ENCODE measurements at regions not wholly inside any gene's neighbourhood (a gene's known extent, or its start where the extent isn't known, plus 50 kb on each side); places are given as distances from the start of the nearest gene placed in this dataset.

DNA sequence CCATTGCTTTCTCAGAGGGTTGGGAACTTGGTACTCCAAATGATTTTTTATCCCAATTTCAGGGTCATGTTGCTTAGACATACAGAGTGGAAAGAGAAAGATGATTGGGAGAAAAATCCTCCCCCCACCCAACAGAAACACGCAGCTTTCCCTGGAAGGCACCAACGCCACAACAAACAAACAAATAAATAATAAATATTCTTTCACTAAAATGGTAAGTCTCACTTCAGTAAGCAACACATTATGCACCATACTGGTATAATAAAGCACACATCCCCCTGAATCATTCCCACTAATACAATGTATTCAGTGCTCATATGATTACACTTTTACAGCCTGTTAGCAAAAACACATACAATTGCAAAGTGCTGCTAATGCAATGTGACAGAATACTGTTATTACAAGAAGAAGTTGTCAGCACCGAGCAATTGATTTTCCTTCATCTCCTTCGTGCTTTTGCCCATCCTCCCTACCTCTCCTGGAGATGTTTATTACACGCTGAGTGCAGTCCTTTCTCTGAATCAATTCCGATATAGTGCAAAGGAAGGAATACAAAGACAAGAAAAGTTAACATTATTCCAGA lies 359.9 kb downstream of the TXNL1 start:
- no peaks in the 10 kb centered on the region for H3K9me3 ChIP-seq (ENCODE audit: control insufficient read depth, insufficient read depth, low read length)
- no peaks in the 10 kb centered on the region for H3K36me3 ChIP-seq (ENCODE audit: control insufficient read depth, insufficient read depth, low read length)
- H3K4me1 ChIP-seq (ENCODE audit: control insufficient read depth, insufficient read depth, low read length), result peaks cover 10% of the 10 kb centered on the region

DNA sequence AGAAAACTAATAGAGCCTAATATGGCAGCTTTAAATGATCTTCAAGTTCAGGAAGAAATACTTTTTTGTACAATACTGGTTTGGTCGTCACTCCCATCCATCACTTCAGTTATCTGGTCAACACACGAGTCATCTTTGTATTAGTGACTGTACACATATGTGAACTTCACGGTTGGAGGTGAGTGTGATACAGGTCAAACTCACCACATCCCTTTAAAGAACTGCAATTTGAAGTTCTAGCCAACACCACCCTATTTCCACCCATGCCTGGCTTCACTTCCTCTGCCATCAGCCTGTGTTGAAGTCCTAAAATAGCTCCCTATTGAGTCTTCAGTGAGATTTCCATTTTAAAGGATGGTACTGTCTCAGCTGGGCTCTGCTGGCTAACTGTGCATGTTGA lies 361.9 kb downstream of the TXNL1 start:
- Histone ChIP-seq H3K4me3 (ENCODE audit: low read depth, low read length) (no peak overlapping the region), H3K27ac (ENCODE audit: low read depth, low read length) (no peak overlapping the region), H3K27me3 (ENCODE audit: control insufficient read depth, insufficient read depth, low read length) (no peaks in the 10 kb centered on the region)

More for the DNA sequence above, 359.9 kb downstream of the TXNL1 start:
- Histone ChIP-seq H3K9ac (ENCODE audit: low read depth, low read length) (no peak overlapping the region), H3K27ac (ENCODE audit: low read depth, low read length) (no peak overlapping the region), H3K4me3 (ENCODE audit: low read depth, low read length) (no peak overlapping the region), H3K27me3 (ENCODE audit: control insufficient read depth, insufficient read depth, low read length) (no peaks in the 10 kb centered on the region)

DNA sequence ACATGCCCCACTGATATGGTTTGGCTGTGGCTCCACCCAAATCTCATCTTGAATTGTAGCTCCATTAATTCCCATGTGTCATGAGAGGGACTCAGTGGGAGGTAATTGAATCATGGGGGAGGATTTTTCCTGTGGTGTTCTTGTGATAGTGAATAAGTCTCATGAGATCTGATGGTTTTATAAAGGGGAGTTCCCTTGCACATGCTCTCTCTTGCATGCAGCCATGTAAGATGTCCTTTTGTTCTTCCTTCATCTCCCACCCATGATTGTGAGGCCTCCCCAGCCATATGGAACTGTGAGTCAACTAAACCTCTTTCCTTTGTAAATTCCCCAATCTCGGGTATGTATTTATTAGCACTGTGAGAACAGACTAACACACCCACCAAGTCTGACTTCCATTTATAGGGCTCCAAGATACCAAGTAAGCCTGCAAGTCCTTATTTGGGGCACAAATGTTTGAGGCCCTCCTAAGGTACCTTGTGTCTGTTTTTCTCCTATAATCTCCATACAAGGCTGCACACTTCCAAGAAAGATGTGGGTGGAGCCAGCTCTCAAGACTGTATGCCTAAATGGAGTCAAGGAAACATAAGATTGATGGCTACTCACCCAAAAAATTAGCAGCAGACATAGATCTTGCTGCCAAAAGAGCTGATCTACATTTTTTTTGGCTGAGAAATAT lies 364.7 kb downstream of the TXNL1 start:
- H3K4me1 ChIP-seq (ENCODE audit: control insufficient read depth, insufficient read depth, low read length), result peaks cover 9% of the 10 kb centered on the region
- no peak overlapping the region for H3K4me3 ChIP-seq (ENCODE audit: low read depth, low read length)
- H3K27me3 ChIP-seq (ENCODE audit: control insufficient read depth, insufficient read depth, low read length), result no peaks in the 10 kb centered on the region
- no peaks in the 10 kb centered on the region for H3K9me3 ChIP-seq (ENCODE audit: control insufficient read depth, insufficient read depth, low read length)
- H3K27ac ChIP-seq (ENCODE audit: low read depth, low read length), result no peak overlapping the region
- no peaks in the 10 kb centered on the region for H3K36me3 ChIP-seq (ENCODE audit: control insufficient read depth, insufficient read depth, low read length)
- H3K9ac ChIP-seq (ENCODE audit: low read depth, low read length), result no peak overlapping the region

More for the DNA sequence above, 361.9 kb downstream of the TXNL1 start:
- H3K9ac ChIP-seq (ENCODE audit: low read depth, low read length), result no peak overlapping the region
- no peaks in the 10 kb centered on the region for H3K36me3 ChIP-seq (ENCODE audit: control insufficient read depth, insufficient read depth, low read length)
- H3K9me3 ChIP-seq (ENCODE audit: control insufficient read depth, insufficient read depth, low read length), result no peaks in the 10 kb centered on the region
- peaks cover 10% of the 10 kb centered on the region for H3K4me1 ChIP-seq (ENCODE audit: control insufficient read depth, insufficient read depth, low read length)

DNA sequence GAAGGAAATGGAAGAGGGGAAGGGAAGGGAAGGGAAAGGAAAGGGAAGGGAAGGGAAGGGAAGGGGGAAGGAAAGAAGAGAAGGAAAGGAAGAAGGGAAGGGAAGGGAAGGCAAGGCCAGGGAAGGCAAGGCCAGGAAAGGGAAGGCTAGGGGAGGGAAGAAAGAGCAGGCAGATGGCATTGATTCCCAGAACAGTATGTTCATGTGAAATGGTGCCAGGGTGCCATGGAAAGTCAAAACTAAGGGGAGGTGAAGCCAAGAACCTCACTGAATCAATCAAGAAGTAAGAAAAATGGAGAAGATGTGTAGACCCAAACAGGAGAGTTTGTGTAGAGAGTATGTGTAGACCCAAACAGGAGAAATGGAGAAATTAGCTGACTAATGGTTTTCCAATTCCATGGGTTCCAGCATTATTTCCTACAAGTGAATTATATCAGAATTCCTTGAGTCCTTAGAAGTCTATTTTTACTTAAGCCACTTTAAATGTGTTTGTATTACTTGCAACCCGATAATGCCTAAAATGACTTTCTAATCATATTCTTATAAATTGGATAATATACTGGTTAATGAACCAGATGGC lies 367.6 kb downstream of the TXNL1 start:
- no peaks in the 10 kb centered on the region for H3K27me3 ChIP-seq (ENCODE audit: control insufficient read depth, insufficient read depth, low read length)
- no peak overlapping the region for H3K4me3 ChIP-seq (ENCODE audit: low read depth, low read length)
- no peaks in the 10 kb centered on the region for H3K36me3 ChIP-seq (ENCODE audit: control insufficient read depth, insufficient read depth, low read length)
- no peak overlapping the region for H3K9ac ChIP-seq (ENCODE audit: low read depth, low read length)
- H3K9me3 ChIP-seq (ENCODE audit: control insufficient read depth, insufficient read depth, low read length), result no peaks in the 10 kb centered on the region
- no peak overlapping the region for H3K27ac ChIP-seq (ENCODE audit: low read depth, low read length)
- no peaks in the 10 kb centered on the region for H3K4me1 ChIP-seq (ENCODE audit: control insufficient read depth, insufficient read depth, low read length)

GRCh38 chr18:56269958-56270357 lies 368.4 kb downstream of the TXNL1 start:
- H3K36me3 ChIP-seq (ENCODE audit: control insufficient read depth, insufficient read depth, low read length), result no peaks in the 10 kb centered on the region
- H3K27ac ChIP-seq (ENCODE audit: low read depth, low read length), result no peak overlapping the region
- no peaks in the 10 kb centered on the region for H3K4me1 ChIP-seq (ENCODE audit: control insufficient read depth, insufficient read depth, low read length)
- no peak overlapping the region for H3K4me3 ChIP-seq (ENCODE audit: low read depth, low read length)
- no peaks in the 10 kb centered on the region for H3K9me3 ChIP-seq (ENCODE audit: control insufficient read depth, insufficient read depth, low read length)
- no peak overlapping the region for H3K9ac ChIP-seq (ENCODE audit: low read depth, low read length)
- no peaks in the 10 kb centered on the region for H3K27me3 ChIP-seq (ENCODE audit: control insufficient read depth, insufficient read depth, low read length)

GRCh38 chr18:56268952-56269351 lies 369.4 kb downstream of the TXNL1 start:
- H3K4me1 ChIP-seq (ENCODE audit: control insufficient read depth, insufficient read depth, low read length), result no peaks in the 10 kb centered on the region
- no peak overlapping the region for H3K4me3 ChIP-seq (ENCODE audit: low read depth, low read length)
- H3K27me3 ChIP-seq (ENCODE audit: control insufficient read depth, insufficient read depth, low read length), result no peaks in the 10 kb centered on the region
- no peaks in the 10 kb centered on the region for H3K36me3 ChIP-seq (ENCODE audit: control insufficient read depth, insufficient read depth, low read length)
- no peak overlapping the region for H3K27ac ChIP-seq (ENCODE audit: low read depth, low read length)
- no peak overlapping the region for H3K9ac ChIP-seq (ENCODE audit: low read depth, low read length)
- H3K9me3 ChIP-seq (ENCODE audit: control insufficient read depth, insufficient read depth, low read length), result no peaks in the 10 kb centered on the region

GRCh38 chr18:56267334-56267733 lies 371.1 kb downstream of the TXNL1 start:
- H3K4me3 ChIP-seq (ENCODE audit: low read depth, low read length), result no peak overlapping the region
- H3K9me3 ChIP-seq (ENCODE audit: control insufficient read depth, insufficient read depth, low read length), result peaks cover 5% of the 10 kb centered on the region
- no peaks in the 10 kb centered on the region for H3K36me3 ChIP-seq (ENCODE audit: control insufficient read depth, insufficient read depth, low read length)
- H3K9ac ChIP-seq (ENCODE audit: low read depth, low read length), result no peak overlapping the region
- H3K27ac ChIP-seq (ENCODE audit: low read depth, low read length), result no peak overlapping the region
- no peaks in the 10 kb centered on the region for H3K4me1 ChIP-seq (ENCODE audit: control insufficient read depth, insufficient read depth, low read length)
- H3K27me3 ChIP-seq (ENCODE audit: control insufficient read depth, insufficient read depth, low read length), result no peaks in the 10 kb centered on the region

DNA sequence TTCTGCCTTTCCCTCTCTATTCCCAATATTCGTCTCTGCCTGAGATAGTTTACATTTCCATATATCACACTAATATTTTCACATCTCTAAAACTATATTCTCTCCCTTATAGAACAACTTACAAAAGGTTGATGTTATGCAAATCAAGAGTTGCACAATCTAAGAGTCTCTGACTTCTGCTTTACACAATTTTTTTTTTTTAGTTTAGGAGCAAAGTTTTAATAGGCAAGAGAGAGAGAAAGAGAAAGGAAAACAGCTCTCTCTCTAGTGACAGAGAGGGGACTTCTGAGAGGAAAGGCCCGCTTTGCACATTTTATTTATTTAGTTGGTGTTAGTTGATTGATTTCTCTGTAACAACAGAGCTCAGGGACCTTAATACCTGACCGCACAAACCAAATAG lies 380.2 kb downstream of the TXNL1 start:
- Histone ChIP-seq H3K27me3 (ENCODE audit: control insufficient read depth, insufficient read depth, low read length) (no peaks in the 10 kb centered on the region), H3K36me3 (ENCODE audit: control insufficient read depth, insufficient read depth, low read length) (no peaks in the 10 kb centered on the region), H3K27ac (ENCODE audit: low read depth, low read length) (no peak overlapping the region), H3K9me3 (ENCODE audit: control insufficient read depth, insufficient read depth, low read length) (peaks cover 7% of the 10 kb centered on the region), H3K4me1 (ENCODE audit: control insufficient read depth, insufficient read depth, low read length) (no peaks in the 10 kb centered on the region; the same call in 1 of the 2 replicates), H3K4me3 (ENCODE audit: low read depth, low read length) (no peak overlapping the region), H3K9ac (ENCODE audit: low read depth, low read length) (no peak overlapping the region)

GRCh38 chr18:56257205-56257604 lies 381.2 kb downstream of the TXNL1 start:
- no peaks in the 10 kb centered on the region for H3K27me3 ChIP-seq (ENCODE audit: control insufficient read depth, insufficient read depth, low read length)
- H3K27ac ChIP-seq (ENCODE audit: low read depth, low read length), result no peak overlapping the region
- H3K4me1 ChIP-seq (ENCODE audit: control insufficient read depth, insufficient read depth, low read length), result no peaks in the 10 kb centered on the region; the same call in 1 of the 2 replicates
- H3K4me3 ChIP-seq (ENCODE audit: low read depth, low read length), result no peak overlapping the region
- H3K36me3 ChIP-seq (ENCODE audit: control insufficient read depth, insufficient read depth, low read length), result no peaks in the 10 kb centered on the region
- H3K9me3 ChIP-seq (ENCODE audit: control insufficient read depth, insufficient read depth, low read length), result peaks cover under 1% of the 10 kb centered on the region; the same call in 1 of the 2 replicates
- no peak overlapping the region for H3K9ac ChIP-seq (ENCODE audit: low read depth, low read length)

DNA sequence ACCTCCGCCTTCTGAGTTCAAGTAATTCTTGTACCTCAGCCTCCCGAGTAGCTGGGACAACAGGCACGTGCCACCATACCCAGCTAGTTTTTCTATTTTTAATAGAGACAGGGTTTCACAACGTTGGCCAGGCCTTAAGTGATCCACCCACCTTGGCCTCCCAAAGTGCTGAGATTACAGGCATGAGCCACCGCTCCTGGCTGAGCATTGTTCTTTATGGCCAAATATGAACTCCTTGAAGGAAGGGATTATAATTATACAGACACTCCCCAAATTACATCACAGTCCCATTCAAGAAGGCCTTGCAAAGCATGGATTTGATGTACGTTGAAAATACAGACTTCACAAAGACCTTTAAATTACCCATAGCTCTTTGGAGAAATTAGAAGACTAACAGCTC lies 381.7 kb downstream of the TXNL1 start:
- H3K9me3 ChIP-seq (ENCODE audit: control insufficient read depth, insufficient read depth, low read length), result no peaks in the 10 kb centered on the region
- no peak overlapping the region for H3K27ac ChIP-seq (ENCODE audit: low read depth, low read length)
- H3K4me1 ChIP-seq (ENCODE audit: control insufficient read depth, insufficient read depth, low read length), result no peaks in the 10 kb centered on the region; the same call in 1 of the 2 replicates
- no peaks in the 10 kb centered on the region for H3K36me3 ChIP-seq (ENCODE audit: control insufficient read depth, insufficient read depth, low read length)
- H3K4me3 ChIP-seq (ENCODE audit: low read depth, low read length), result no peak overlapping the region
- no peak overlapping the region for H3K9ac ChIP-seq (ENCODE audit: low read depth, low read length)
- H3K27me3 ChIP-seq (ENCODE audit: control insufficient read depth, insufficient read depth, low read length), result no peaks in the 10 kb centered on the region

DNA sequence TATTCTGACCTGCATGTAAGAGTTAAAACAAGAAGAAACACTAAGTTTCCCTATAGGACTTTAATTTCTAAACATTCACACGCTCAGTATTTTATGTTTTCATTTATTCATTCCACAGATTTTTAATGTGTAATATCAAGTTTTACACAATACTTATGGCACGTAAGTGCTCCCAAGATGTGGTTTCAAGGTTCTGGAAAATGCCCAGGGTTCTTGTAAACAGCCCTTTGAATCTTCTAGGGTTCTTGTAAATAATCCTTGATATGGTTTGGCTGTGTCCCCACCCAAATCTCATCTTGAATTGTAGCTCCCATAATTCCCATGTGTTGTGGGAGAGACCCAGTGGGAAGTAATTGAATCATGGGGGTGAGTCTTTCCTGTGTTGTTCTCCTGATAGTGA lies 383.0 kb downstream of the TXNL1 start:
- Histone ChIP-seq H3K36me3 (ENCODE audit: control insufficient read depth, insufficient read depth, low read length) (no peaks in the 10 kb centered on the region), H3K27me3 (ENCODE audit: control insufficient read depth, insufficient read depth, low read length) (no peaks in the 10 kb centered on the region), H3K27ac (ENCODE audit: low read depth, low read length) (no peak overlapping the region), H3K9me3 (ENCODE audit: control insufficient read depth, insufficient read depth, low read length) (no peaks in the 10 kb centered on the region), H3K4me1 (ENCODE audit: control insufficient read depth, insufficient read depth, low read length) (no peaks in the 10 kb centered on the region; the same call in 1 of the 2 replicates), H3K4me3 (ENCODE audit: low read depth, low read length) (no peak overlapping the region), H3K9ac (ENCODE audit: low read depth, low read length) (no peak overlapping the region)

Measured in HUES48 (cell line).